Spleen (tissue), 7 donors: ENCODE measurements at regions not wholly inside any gene's neighbourhood (a gene's known extent, or its start where the extent isn't known, plus 50 kb on each side); places are given as distances from the start of the nearest gene placed in this dataset.

ENCODE experiments used
- POLR2A ChIP-seq, 3 donors: fragments of 450-650 bp; IDR thresholded peaks; one replicate each; pipeline ENCODE4 v1.5.1; 2017; ENCODE audit warnings: antibody characterized with exemption in 3 of 3, mild to moderate bottlenecking in 1 of 3
- POLR2AphosphoS5 ChIP-seq, 3 donors: sonication (generic); formaldehyde crosslinking; IDR thresholded peaks; one replicate each; pipeline ENCODE4 v1.5.1; 2017; ENCODE audit warnings: antibody characterized with exemption in 3 of 3
- TF ChIP-seq, protein P1 (sequence below), 11 experiments: fragments of 200-600 bp in 7 of 11; fragments of 450-650 bp in 4 of 11; sonication (generic) in 4 of 11; IDR thresholded peaks in 8 of 11; conservative IDR thresholded peaks in 3 of 11; 1 replicate in 7 of 11; 2 replicates in 4 of 11; pipeline versions ENCODE4 v1.4.0 to v1.8.0; 2016 to 2021; ENCODE audit warnings: antibody characterized with exemption in 11 of 11, inconsistent platforms in 4 of 11, mild to moderate bottlenecking in 1 of 11
- donor health status: DM: no; HTN: no; CAD: no; lungs with moderate emphysema.
- donor health status: DM: no; HTN: no; CAD: no.
- donor health status: DM: no; HTN: no; CAD: no.

DNA sequence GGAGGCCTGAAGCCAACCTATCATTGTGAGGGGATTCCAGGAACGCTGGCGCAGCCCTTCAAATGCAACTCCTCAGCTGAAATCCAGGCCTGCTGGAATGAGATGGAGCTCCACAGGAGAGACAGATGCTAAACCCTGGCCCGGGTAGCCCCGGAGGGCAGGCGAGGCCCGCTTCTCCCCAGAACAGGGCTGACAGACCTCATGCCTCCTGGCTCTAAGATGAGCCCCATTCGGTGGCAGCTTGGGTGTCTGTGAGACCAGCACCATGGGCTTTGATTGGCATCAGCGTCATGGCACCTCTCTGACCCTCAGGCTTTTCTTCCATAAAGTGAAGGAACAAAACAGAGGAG lies 382.2 kb downstream of the BCL11B start:
- TF ChIP-seq, protein P1, sequence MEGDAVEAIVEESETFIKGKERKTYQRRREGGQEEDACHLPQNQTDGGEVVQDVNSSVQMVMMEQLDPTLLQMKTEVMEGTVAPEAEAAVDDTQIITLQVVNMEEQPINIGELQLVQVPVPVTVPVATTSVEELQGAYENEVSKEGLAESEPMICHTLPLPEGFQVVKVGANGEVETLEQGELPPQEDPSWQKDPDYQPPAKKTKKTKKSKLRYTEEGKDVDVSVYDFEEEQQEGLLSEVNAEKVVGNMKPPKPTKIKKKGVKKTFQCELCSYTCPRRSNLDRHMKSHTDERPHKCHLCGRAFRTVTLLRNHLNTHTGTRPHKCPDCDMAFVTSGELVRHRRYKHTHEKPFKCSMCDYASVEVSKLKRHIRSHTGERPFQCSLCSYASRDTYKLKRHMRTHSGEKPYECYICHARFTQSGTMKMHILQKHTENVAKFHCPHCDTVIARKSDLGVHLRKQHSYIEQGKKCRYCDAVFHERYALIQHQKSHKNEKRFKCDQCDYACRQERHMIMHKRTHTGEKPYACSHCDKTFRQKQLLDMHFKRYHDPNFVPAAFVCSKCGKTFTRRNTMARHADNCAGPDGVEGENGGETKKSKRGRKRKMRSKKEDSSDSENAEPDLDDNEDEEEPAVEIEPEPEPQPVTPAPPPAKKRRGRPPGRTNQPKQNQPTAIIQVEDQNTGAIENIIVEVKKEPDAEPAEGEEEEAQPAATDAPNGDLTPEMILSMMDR (IDR thresholded peaks at IDR 0.05 in 8 of 11, conservative IDR thresholded peaks at IDR 0.05 in 3 of 11) = no peak
- no peak for TF ChIP-seq POLR2A (IDR thresholded peaks at IDR 0.05)
- TF ChIP-seq POLR2AphosphoS5 (IDR thresholded peaks at IDR 0.05) = no peak
